GM12878 (cell line): ENCODE measurements at regions not wholly inside any gene's neighbourhood (a gene's known extent, or its start where the extent isn't known, plus 50 kb on each side); places are given as distances from the start of the nearest gene placed in this dataset.

Experiments used
- ATAC-seq: fragments of 200-7000 bp; cut with Tn5 transposase; 3 replicates; pipeline ENCODE4 v1.9.1; 2020; ENCODE audit warnings: mild to moderate bottlenecking, moderate library complexity
- BruUV-seq: library from RNA; stranded (reverse); fragments of 400-500 nt; replicated peaks from 2 replicates; lab custom pipeline; 2021; lab: Mats Ljungman, UMichigan
- CTCF ChIA-PET: fragments of 300-600 bp; sonication (Branson Sonifier 250); formaldehyde crosslinking; extraction: SDS; loops from one replicate; lab custom pipeline; 2021; ENCODE audit warnings: inconsistent platforms; lab: Yijun Ruan, JAX
- POLR2A ChIA-PET: fragments of 350-600 bp; formaldehyde crosslinking; extraction: SDS; loops from one replicate; lab custom pipeline; 2021; ENCODE audit warnings: inconsistent platforms; lab: Charles Lee
- RAD21 ChIA-PET: fragments of 300-600 bp; sonication (Branson Sonifier 250); formaldehyde crosslinking; loops from one replicate; lab custom pipeline; 2023; ENCODE audit warnings: antibody characterized with exemption; ENCODE audit not compliant: unreplicated experiment; lab: Charles Lee
- SMC1A ChIA-PET: fragments of 300-600 bp; sonication (Branson Sonifier 250); formaldehyde crosslinking; loops from one replicate; lab custom pipeline; 2023; ENCODE audit not compliant: unreplicated experiment, uncharacterized antibody; lab: Charles Lee
- DNase-seq: peaks from one replicate; pipeline ENCODE4 v3.0.0-alpha.2; 2011; ENCODE audit warnings: low read depth, low spot score
- FAIRE-seq: peaks from 3 replicates; lab custom pipeline; 2011; peaks lifted over from hg19 to GRCh38; lab: Jason Lieb, UNC
- H2AFZ ChIP-seq: 2 replicates; pipeline ENCODE4 v1.6.0; 2011; ENCODE audit warnings: low read depth, low read length, control low read depth; ENCODE audit not compliant: control insufficient read depth
- H3K27ac ChIP-seq: 2 replicates; pipeline ENCODE4 v1.5.1; 2011; ENCODE audit warnings: control low read depth; ENCODE audit not compliant: control insufficient read depth, insufficient read depth
- H3K27me3 ChIP-seq, 2 experiments: replicated peaks in 1 of 2; 2 replicates each; pipeline versions ENCODE4 v1.6.0 to v1.6.1; 2011; ENCODE audit warnings: low read length in 1 of 2; ENCODE audit not compliant: control insufficient read depth in 2 of 2, insufficient read depth in 2 of 2
- H3K36me3 ChIP-seq, 2 experiments: 2 replicates each; pipeline ENCODE4 v1.5.1; 2011; ENCODE audit warnings: low read length in 1 of 2; ENCODE audit not compliant: control insufficient read depth in 2 of 2, insufficient read depth in 2 of 2
- H3K4me1 ChIP-seq: 2 replicates; pipeline ENCODE4 v1.6.1; 2011; ENCODE audit warnings: mild to moderate bottlenecking, low read length, moderate library complexity, mixed read lengths; ENCODE audit not compliant: control insufficient read depth, insufficient read depth
- H3K4me2 ChIP-seq: 2 replicates; pipeline ENCODE4 v1.6.0; 2011; ENCODE audit warnings: control low read depth; ENCODE audit not compliant: control insufficient read depth, insufficient read depth
- H3K4me3 ChIP-seq: fragments of 200-600 bp; sonication (generic); 2 replicates; pipeline ENCODE4 v1.5.1; 2016
- H3K79me2 ChIP-seq: 2 replicates; pipeline ENCODE4 v1.6.0; 2011; ENCODE audit warnings: low read length; ENCODE audit not compliant: control insufficient read depth, insufficient read depth
- H3K9ac ChIP-seq: 2 replicates; pipeline ENCODE4 v1.8.0; 2011; ENCODE audit warnings: low read length, control low read depth, mixed read lengths; ENCODE audit not compliant: control insufficient read depth, insufficient read depth
- H3K9me3 ChIP-seq: replicated peaks from 3 replicates; pipeline ENCODE4 v1.5.1; 2011; ENCODE audit warnings: mild to moderate bottlenecking, low read length; ENCODE audit not compliant: control insufficient read depth, insufficient read depth
- H4K20me1 ChIP-seq: 2 replicates; pipeline ENCODE4 v1.6.0; 2011; ENCODE audit not compliant: control insufficient read depth, insufficient read depth
- ATF3 ChIP-seq: IDR thresholded peaks from 2 replicates; pipeline ENCODE4 v1.6.1; 2011; ENCODE audit warnings: low read depth, mild to moderate bottlenecking, low read length, moderate library complexity, borderline replicate concordance; ENCODE audit errors: extremely low read depth
- BHLHE40 ChIP-seq, 2 experiments: fragments of 450-650 bp in 1 of 2; IDR thresholded peaks; 2 replicates each; pipeline ENCODE4 v1.6.1; 2011 to 2017; ENCODE audit warnings: low read depth in 2 of 2, borderline replicate concordance in 1 of 2, improper control_type of control experiment in 1 of 2, low read length in 1 of 2, mild to moderate bottlenecking in 1 of 2
- BRCA1 ChIP-seq: IDR thresholded peaks from 2 replicates; pipeline ENCODE4 v1.6.1; 2011; ENCODE audit warnings: low read depth, low read length, improper control_type of control experiment
- CHD1 ChIP-seq: IDR thresholded peaks from 2 replicates; pipeline ENCODE4 v1.6.1; 2012; ENCODE audit warnings: low read depth, low read length, improper control_type of control experiment
- FOS ChIP-seq: IDR thresholded peaks from 3 replicates; pipeline ENCODE4 v1.6.1; 2011; ENCODE audit warnings: borderline replicate concordance; ENCODE audit not compliant: insufficient read length; ENCODE audit errors: extremely low read depth
- GATAD2B ChIP-seq: fragments of 450-650 bp; conservative IDR thresholded peaks from 2 replicates; pipeline ENCODE4 v1.6.1; 2017; ENCODE audit warnings: low read depth, mild to moderate bottlenecking, moderate library complexity
- IRF5 ChIP-seq: fragments of 450-650 bp; IDR thresholded peaks from 2 replicates; pipeline ENCODE4 v1.6.1; 2017; ENCODE audit warnings: borderline replicate concordance
- JUND ChIP-seq: IDR thresholded peaks from 2 replicates; pipeline ENCODE4 v1.6.1; 2012; ENCODE audit warnings: low read depth, mild to moderate bottlenecking, low read length, improper control_type of control experiment, moderate library complexity
- MTA3 ChIP-seq: IDR thresholded peaks from 2 replicates; pipeline ENCODE4 v1.6.1; 2012; ENCODE audit warnings: low read length, inconsistent platforms, borderline replicate concordance
- NR2C2 ChIP-seq: IDR thresholded peaks from 2 replicates; pipeline ENCODE4 v1.6.1; 2011; ENCODE audit warnings: borderline replicate concordance, low read depth; ENCODE audit not compliant: control insufficient read depth, insufficient read length
- POLR2AphosphoS5 ChIP-seq: IDR thresholded peaks from 2 replicates; pipeline ENCODE4 v1.6.1; 2011; ENCODE audit warnings: mild to moderate bottlenecking, low read length, inconsistent platforms
- RB1 ChIP-seq: fragments of 450-650 bp; formaldehyde crosslinking; IDR thresholded peaks from 2 replicates; pipeline ENCODE4 v1.6.1; 2017; ENCODE audit warnings: mild to moderate bottlenecking, borderline replicate concordance
- RCOR1 ChIP-seq: conservative IDR thresholded peaks from 2 replicates; pipeline ENCODE4 v1.6.1; 2012; ENCODE audit warnings: low read depth, low read length, improper control_type of control experiment
- RFX5 ChIP-seq: IDR thresholded peaks from 2 replicates; pipeline ENCODE4 v1.6.1; 2011; ENCODE audit warnings: low read depth, low read length, improper control_type of control experiment
- SIX5 ChIP-seq: IDR thresholded peaks from 2 replicates; pipeline ENCODE4 v1.6.1; 2011; ENCODE audit warnings: mild to moderate bottlenecking, low read depth, low read length, moderate library complexity; ENCODE audit not compliant: severe bottlenecking
- SREBF2 ChIP-seq: IDR thresholded peaks from 2 replicates; pipeline ENCODE4 v1.6.1; 2012; ENCODE audit warnings: mild to moderate bottlenecking, low read length
- TARDBP ChIP-seq: IDR thresholded peaks from 2 replicates; pipeline ENCODE4 v1.6.1; 2016; ENCODE audit warnings: borderline replicate concordance
- USF2 ChIP-seq: IDR thresholded peaks from 2 replicates; pipeline ENCODE4 v1.6.1; 2011; ENCODE audit warnings: low read depth, low read length, improper control_type of control experiment, borderline replicate concordance
- ZBTB4 ChIP-seq: fragments of 450-650 bp; formaldehyde crosslinking; IDR thresholded peaks from 2 replicates; pipeline ENCODE4 v1.4.0; 2022; ENCODE audit warnings: mild to moderate bottlenecking, moderate library complexity
- WGBS: methylation state at CpG from one replicate; pipeline ENCODE4 v1.1.6; 2016; ENCODE audit warnings: low lambda C conversion rate; ENCODE audit not compliant: insufficient replicate concordance, insufficient coverage; ENCODE audit errors: missing lambda C conversion rate; 5-methylcytosine and 5-hydroxymethylcytosine counted together
- in situ Hi-C: fragments of 300-500 bp; cut with MboI; formaldehyde crosslinking; loops from 9 replicates; pipeline ENCODE4 v1.14.3; 2018; ENCODE audit warnings: mixed read lengths
- intact Hi-C: fragments of 100-400 bp; cut with micrococcal nuclease; formaldehyde crosslinking; loops from one replicate; pipeline ENCODE4 v1.14.2; 2022; ENCODE audit not compliant: unreplicated experiment

GRCh38 chr14:61185534-61185933 is 95.6 kb downstream of the TMEM30B start:
- 57% methylated on average over 2 of the region's 2 CpGs for WGBS
- Histone ChIP-seq H2AFZ (no peak overlapping the region), H3K27me3 (peaks cover 3% of the 10 kb centered on the region in 2 experiments), H3K27ac (no peak overlapping the region), H3K4me2 (no peak overlapping the region), H3K4me3 (no peak overlapping the region), H4K20me1 (no peaks in the 10 kb centered on the region), H3K36me3 (no peaks in the 10 kb centered on the region), H3K79me2 (no peaks in the 10 kb centered on the region), H3K9ac (no peak overlapping the region), H3K4me1 (no peaks in the 10 kb centered on the region), H3K9me3 (no peaks in the 10 kb centered on the region)
- intact Hi-C loops, result loop anchor here (5.0 kb wide), 2 partner anchors 42 to 203 kb away; partner anchors contain the start of genes SLC38A6 and TRMT5
- ChIA-PET CTCF (interaction anchor here (1.0 kb wide), 1 partner anchor 10 kb away, joined by 3 read pairs; no protein-coding TSS in a partner anchor), POLR2A (no interaction called here), RAD21 (no interaction called here), SMC1A (no interaction called here)
- BruUV-seq, result no TSS peak
- no peak for TF ChIP-seq POLR2AphosphoS5
- no peak for TF ChIP-seq USF2
- TF ChIP-seq JUND, result no peak
- TF ChIP-seq GATAD2B, result no peak
- no peak for TF ChIP-seq TARDBP
- no peak for TF ChIP-seq CHD1
- no peak for TF ChIP-seq SIX5
- no peak for TF ChIP-seq BRCA1
- TF ChIP-seq ATF3, result no peak
- no peak for TF ChIP-seq RB1
- TF ChIP-seq IRF5, result no peak
- no peak for TF ChIP-seq FOS
- TF ChIP-seq BHLHE40 (IDR thresholded peaks at IDR 0.05; ENCODE audit: borderline replicate concordance in 1 of 2, low read depth in 2 of 2, low read length in 1 of 2), result no peak
- no peak for TF ChIP-seq RFX5
- TF ChIP-seq SREBF2, result no peak
- TF ChIP-seq MTA3, result no peak
- no peak for TF ChIP-seq RCOR1
- TF ChIP-seq NR2C2, result no peak
- no peak for TF ChIP-seq ZBTB4 (CRISPR knock-in tag)
- ATAC-seq (no peak), DNase-seq (no peak), FAIRE-seq (no peak)
- in situ Hi-C loops, result no loop called here
